ENCODE measurements at regions not wholly inside any gene's neighbourhood (a gene's known extent, or its start where the extent isn't known, plus 50 kb on each side); places are given as distances from the start of the nearest gene placed in this dataset.

DNA sequence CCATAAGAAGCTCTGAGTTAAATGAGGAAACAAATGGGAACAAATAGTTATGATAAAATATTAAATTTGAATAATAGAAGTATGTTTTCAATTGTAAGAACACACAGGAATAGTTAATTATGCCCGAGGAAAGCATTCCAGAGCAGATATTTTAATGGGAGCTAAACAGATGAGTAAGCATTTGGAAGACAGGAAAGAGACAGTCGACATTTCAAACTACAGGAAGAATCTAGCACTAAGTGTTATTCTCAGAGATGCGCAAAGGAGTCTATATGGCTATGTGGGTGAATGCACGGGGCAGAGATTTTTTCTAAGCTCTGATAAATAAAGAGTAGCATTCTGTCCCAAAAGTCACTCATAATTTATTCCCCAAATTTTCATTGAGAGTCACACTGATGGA lies 64.5 kb upstream of the SSTR1 start:
- TF ChIP-seq, protein P1, sequence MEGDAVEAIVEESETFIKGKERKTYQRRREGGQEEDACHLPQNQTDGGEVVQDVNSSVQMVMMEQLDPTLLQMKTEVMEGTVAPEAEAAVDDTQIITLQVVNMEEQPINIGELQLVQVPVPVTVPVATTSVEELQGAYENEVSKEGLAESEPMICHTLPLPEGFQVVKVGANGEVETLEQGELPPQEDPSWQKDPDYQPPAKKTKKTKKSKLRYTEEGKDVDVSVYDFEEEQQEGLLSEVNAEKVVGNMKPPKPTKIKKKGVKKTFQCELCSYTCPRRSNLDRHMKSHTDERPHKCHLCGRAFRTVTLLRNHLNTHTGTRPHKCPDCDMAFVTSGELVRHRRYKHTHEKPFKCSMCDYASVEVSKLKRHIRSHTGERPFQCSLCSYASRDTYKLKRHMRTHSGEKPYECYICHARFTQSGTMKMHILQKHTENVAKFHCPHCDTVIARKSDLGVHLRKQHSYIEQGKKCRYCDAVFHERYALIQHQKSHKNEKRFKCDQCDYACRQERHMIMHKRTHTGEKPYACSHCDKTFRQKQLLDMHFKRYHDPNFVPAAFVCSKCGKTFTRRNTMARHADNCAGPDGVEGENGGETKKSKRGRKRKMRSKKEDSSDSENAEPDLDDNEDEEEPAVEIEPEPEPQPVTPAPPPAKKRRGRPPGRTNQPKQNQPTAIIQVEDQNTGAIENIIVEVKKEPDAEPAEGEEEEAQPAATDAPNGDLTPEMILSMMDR (conservative IDR thresholded peaks at IDR 0.05; ENCODE audit: low read depth, low read length): no peak

DNA sequence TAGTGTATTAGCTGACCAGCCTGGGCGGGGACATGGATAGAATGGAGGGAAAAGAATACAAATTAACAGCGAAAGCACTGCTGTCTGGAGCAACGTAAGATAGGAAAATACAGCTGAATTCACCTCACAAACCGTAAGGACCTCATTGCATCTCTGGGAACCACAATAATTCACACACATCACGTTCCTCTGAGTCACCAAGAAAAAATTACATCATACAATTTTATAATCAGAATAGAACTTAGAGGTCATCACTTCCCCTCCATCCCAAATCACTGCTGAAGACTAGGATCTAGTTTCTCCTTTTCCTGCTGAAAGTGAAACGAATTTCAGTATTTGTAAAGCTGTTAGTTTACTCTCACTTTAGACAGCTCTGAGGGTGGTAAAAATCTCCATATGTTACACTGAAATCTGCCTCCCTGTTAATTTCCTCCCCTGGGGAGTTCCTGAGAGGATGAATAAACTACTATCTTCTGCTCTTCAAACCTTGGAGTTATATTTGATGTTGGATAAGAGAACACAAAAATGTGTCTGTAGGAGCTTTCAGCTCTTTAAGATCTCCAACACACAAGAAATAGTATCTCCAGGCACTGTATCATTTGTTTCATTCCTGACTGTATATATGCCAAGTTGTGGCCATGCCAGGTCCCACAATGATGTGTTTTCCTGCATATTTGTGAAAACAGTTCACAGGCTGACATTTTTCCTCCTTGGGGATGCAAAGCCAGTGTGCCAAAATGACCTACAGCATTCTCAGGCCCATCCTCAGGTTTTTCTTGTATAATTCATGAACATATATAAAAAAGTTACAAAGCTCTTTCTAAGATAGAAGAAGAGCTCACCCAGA lies 63.8 kb upstream of the SSTR1 start:
- H3K4me3 ChIP-seq (ENCODE audit: low read depth, low read length): no peak overlapping the region
- TF ChIP-seq, protein P1 (conservative IDR thresholded peaks at IDR 0.05; ENCODE audit: low read depth, low read length): no peak
- DNase-seq (ENCODE audit: low read depth): no peak

More for the DNA sequence above, 64.5 kb upstream of the SSTR1 start:
- no peak overlapping the region for H3K4me3 ChIP-seq (ENCODE audit: low read depth, low read length)
- no peak for DNase-seq (ENCODE audit: low read depth)

DNA sequence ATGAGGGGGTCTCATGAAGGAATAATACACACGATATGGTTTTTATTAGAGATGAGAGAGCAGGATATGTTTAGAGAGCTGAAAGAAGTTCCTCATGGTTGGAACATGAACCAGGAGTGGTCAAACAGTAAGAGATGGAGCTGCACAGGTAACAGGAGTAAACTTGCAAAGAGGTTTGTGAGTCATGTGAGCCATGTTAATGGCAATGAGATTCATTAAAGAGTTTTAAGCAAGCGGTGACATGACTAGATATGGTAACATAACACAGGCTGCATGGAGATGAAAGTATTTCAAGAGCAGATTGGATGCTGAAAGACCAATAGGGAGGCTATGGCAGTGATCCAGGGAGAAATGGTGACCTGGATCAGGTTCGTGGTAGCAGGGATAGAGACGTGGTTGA lies 62.6 kb upstream of the SSTR1 start:
- no peak for DNase-seq (ENCODE audit: low read depth)
- TF ChIP-seq, protein P1 (conservative IDR thresholded peaks at IDR 0.05; ENCODE audit: low read depth, low read length): no peak

DNA sequence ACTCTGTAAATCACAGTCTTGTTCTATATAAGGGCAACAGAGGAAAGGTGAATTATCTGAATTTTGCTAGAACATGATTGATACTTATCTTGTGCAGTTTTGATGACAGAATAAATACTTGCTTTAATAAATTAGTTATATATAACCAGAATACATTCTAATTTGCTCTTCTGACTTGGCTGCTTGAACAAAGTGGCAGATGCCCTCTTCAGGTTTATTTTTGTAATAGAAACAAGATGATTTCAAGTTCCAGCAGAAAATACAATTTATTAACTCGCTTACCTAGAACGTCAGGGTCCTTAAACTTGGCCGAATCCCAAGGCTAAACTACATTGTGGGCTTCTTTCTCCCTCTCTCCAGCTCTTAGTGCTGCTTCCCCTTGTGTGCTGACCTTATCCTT lies 57.6 kb upstream of the SSTR1 start:
- TF ChIP-seq, protein P1 (conservative IDR thresholded peaks at IDR 0.05; ENCODE audit: low read depth, low read length): peak; percentile 45
- H3K4me3 ChIP-seq (ENCODE audit: low read depth, low read length): no peak overlapping the region
- no peak for DNase-seq (ENCODE audit: low read depth)

More for the DNA sequence above, 62.6 kb upstream of the SSTR1 start:
- no peak overlapping the region for H3K4me3 ChIP-seq (ENCODE audit: low read depth, low read length)
